OCI-LY3 (cell line): ENCODE measurements at regions not wholly inside any gene's neighbourhood (a gene's known extent, or its start where the extent isn't known, plus 50 kb on each side); places are given as distances from the start of the nearest gene placed in this dataset.

Source experiments
- H2AFZ ChIP-seq: fragments of 200-600, 300-600 bp; shearing (Covaris generic); 2 replicates; pipeline ENCODE4 v1.6.0; 2014; ENCODE audit warnings: antibody characterized with exemption, low read depth, low read length
- H3K27ac ChIP-seq: fragments of 200-600, 300-600 bp; sonication (generic); 2 replicates; pipeline ENCODE4 v1.5.1; 2014; ENCODE audit warnings: mild to moderate bottlenecking, low read length, moderate library complexity, mixed read lengths
- H3K27me3 ChIP-seq: fragments of 200-600, 300-600 bp; sonication (generic); 2 replicates; pipeline ENCODE4 v1.6.1; 2014; ENCODE audit warnings: low read depth, low read length, mixed read lengths
- H3K36me3 ChIP-seq: fragments of 200-600, 300-600 bp; sonication (generic); replicated peaks from 2 replicates; pipeline ENCODE3; 2014; ENCODE audit warnings: low read depth, low read length, mixed read lengths
- H3K4me1 ChIP-seq: fragments of 300-600, 200-600 bp; sonication (generic); 2 replicates; pipeline ENCODE4 v1.6.1; 2014; ENCODE audit warnings: low read length, mixed read lengths
- H3K4me2 ChIP-seq: fragments of 200-600, 300-600 bp; sonication (generic); 2 replicates; pipeline ENCODE4 v1.6.1; 2014; ENCODE audit warnings: low read length, mixed read lengths
- H3K4me3 ChIP-seq: fragments of 300-600, 200-600 bp; sonication (generic); 2 replicates; pipeline ENCODE4 v1.5.1; 2014; ENCODE audit warnings: antibody characterized with exemption, mild to moderate bottlenecking, low read length, moderate library complexity
- H3K79me2 ChIP-seq: fragments of 300-600, 200-600 bp; shearing (Covaris generic); 2 replicates; pipeline ENCODE4 v1.6.1; 2014; ENCODE audit warnings: mild to moderate bottlenecking, low read length, mixed read lengths
- H3K9ac ChIP-seq: fragments of 300-600, 200-600 bp; shearing (Covaris generic); 2 replicates; pipeline ENCODE4 v1.6.0; 2014; ENCODE audit warnings: mild to moderate bottlenecking, low read length, moderate library complexity
- H3K9me3 ChIP-seq: fragments of 200-600, 300-600 bp; shearing (Covaris generic); 2 replicates; pipeline ENCODE4 v1.6.1; 2014; ENCODE audit warnings: low read length, mixed read lengths; ENCODE audit not compliant: insufficient read depth
- H4K20me1 ChIP-seq: fragments of 200-600, 300-600 bp; sonication (generic); 2 replicates; pipeline ENCODE4 v1.6.1; 2016; ENCODE audit warnings: low read length, mixed read lengths; ENCODE audit not compliant: insufficient read depth
- CTCF ChIP-seq: fragments of 200-600, 300-600 bp; sonication (generic); IDR thresholded peaks from 2 replicates; pipeline ENCODE4 v1.5.1; 2014; ENCODE audit warnings: antibody characterized with exemption, low read length, low read depth
- EZH2phosphoT487 ChIP-seq: fragments of 200-600 bp; shearing (Covaris generic); IDR thresholded peaks from 2 replicates; pipeline ENCODE4 v1.6.1; 2018; ENCODE audit warnings: antibody characterized with exemption, mixed run types, low read depth

DNA sequence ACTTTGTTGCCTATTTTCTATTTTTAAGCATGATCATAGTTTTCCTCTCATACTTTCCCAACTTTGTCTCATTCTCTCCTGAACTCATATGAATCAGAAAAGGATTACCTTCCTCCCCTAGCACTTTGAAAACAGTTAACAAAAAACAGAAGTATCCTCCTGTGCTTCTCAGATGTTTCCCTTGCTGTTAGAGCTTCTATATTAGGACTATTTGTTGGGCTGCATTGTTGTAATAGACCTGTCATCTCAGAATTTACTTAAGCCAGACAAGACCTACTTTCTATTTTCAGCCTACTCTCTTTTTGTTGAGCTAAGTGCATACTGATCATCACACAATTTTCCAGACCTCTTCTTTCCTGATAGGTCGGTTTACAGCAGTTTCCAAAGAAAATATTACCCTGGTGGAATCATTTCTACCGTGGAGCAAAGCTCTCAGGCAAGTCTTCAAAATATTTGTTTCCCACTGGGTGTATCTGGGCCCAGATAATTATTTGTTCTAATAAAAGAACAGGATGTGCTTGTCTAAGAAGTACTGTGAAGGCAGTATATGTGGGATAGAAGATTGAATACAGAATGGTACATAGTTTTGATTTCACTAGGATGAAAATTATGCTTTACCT, 411.9 kb upstream of the KLF6 start:
- no peak overlapping the region for H3K9ac ChIP-seq
- no peaks in the 10 kb centered on the region for H3K27me3 ChIP-seq
- no peak overlapping the region for H3K27ac ChIP-seq
- TF ChIP-seq CTCF (no peak), EZH2phosphoT487 (no peak)
- no peaks in the 10 kb centered on the region for H3K36me3 ChIP-seq
- H2AFZ ChIP-seq: no peak overlapping the region
- no peak overlapping the region for H3K4me3 ChIP-seq
- H4K20me1 ChIP-seq: no peaks in the 10 kb centered on the region
- no peaks in the 10 kb centered on the region for H3K4me1 ChIP-seq
- H3K79me2 ChIP-seq: no peaks in the 10 kb centered on the region
- H3K9me3 ChIP-seq: no peaks in the 10 kb centered on the region
- no peak overlapping the region for H3K4me2 ChIP-seq

DNA sequence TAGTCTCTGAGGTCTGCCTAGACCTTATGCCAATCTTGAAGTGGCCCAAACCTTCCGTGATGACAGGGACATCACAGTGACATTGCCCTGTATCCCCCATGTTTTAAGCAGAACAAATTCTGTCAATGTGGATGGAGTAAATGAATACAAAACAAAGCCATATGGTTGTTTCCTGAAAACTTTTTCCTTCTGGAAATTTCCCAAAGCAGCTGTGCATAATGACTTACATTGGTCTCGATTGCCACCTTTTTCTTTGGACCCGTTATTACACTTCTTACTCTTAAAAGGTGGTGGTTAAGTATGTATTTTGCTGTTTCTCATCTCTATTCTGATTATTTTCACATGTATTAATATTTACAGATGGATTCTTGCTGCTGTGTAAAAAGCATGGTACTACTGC, 411.2 kb upstream of the KLF6 start:
- no peak overlapping the region for H3K27ac ChIP-seq
- H3K4me2 ChIP-seq: no peak overlapping the region
- H3K4me3 ChIP-seq: no peak overlapping the region
- H3K4me1 ChIP-seq: no peaks in the 10 kb centered on the region
- no peaks in the 10 kb centered on the region for H3K27me3 ChIP-seq
- H4K20me1 ChIP-seq: no peaks in the 10 kb centered on the region
- H3K36me3 ChIP-seq: no peaks in the 10 kb centered on the region
- no peaks in the 10 kb centered on the region for H3K9me3 ChIP-seq
- H3K9ac ChIP-seq: no peak overlapping the region
- no peaks in the 10 kb centered on the region for H3K79me2 ChIP-seq
- TF ChIP-seq EZH2phosphoT487 (no peak), CTCF (no peak)
- no peak overlapping the region for H2AFZ ChIP-seq

GRCh38 chr10:4195213-4195612, 410.2 kb upstream of the KLF6 start:
- Histone ChIP-seq H3K79me2 (no peaks in the 10 kb centered on the region), H3K4me3 (no peak overlapping the region), H3K4me2 (no peak overlapping the region), H3K9ac (no peak overlapping the region), H3K9me3 (no peaks in the 10 kb centered on the region), H3K4me1 (no peaks in the 10 kb centered on the region), H3K27ac (no peak overlapping the region), H3K36me3 (no peaks in the 10 kb centered on the region), H3K27me3 (no peaks in the 10 kb centered on the region), H4K20me1 (no peaks in the 10 kb centered on the region), H2AFZ (no peak overlapping the region)
- TF ChIP-seq EZH2phosphoT487 (no peak), CTCF (no peak)

GRCh38 chr10:4194231-4194630, 409.2 kb upstream of the KLF6 start:
- H3K27ac ChIP-seq: no peak overlapping the region
- no peak overlapping the region for H3K9ac ChIP-seq
- no peaks in the 10 kb centered on the region for H4K20me1 ChIP-seq
- no peak overlapping the region for H2AFZ ChIP-seq
- TF ChIP-seq CTCF: no peak
- no peak for TF ChIP-seq EZH2phosphoT487
- no peak overlapping the region for H3K4me3 ChIP-seq
- H3K9me3 ChIP-seq: no peaks in the 10 kb centered on the region
- H3K79me2 ChIP-seq: no peaks in the 10 kb centered on the region
- no peak overlapping the region for H3K4me2 ChIP-seq
- H3K36me3 ChIP-seq: no peaks in the 10 kb centered on the region
- H3K4me1 ChIP-seq: no peaks in the 10 kb centered on the region
- H3K27me3 ChIP-seq: no peaks in the 10 kb centered on the region
